Esophagus muscularis mucosa (tissue), 2 donors: ENCODE measurements at regions not wholly inside any gene's neighbourhood (a gene's known extent, or its start where the extent isn't known, plus 50 kb on each side); places are given as distances from the start of the nearest gene placed in this dataset.

ENCODE experiments used
- POLR2A ChIP-seq: fragments of 450-650 bp; IDR thresholded peaks from one replicate; pipeline ENCODE4 v1.6.1; 2017; ENCODE audit warnings: antibody characterized with exemption, moderate library complexity, mild to moderate bottlenecking, low read depth
- POLR2AphosphoS5 ChIP-seq, 2 donors: sonication (generic); formaldehyde crosslinking; IDR thresholded peaks; one replicate each; pipeline ENCODE4 v1.6.1; 2017; ENCODE audit warnings: antibody characterized with exemption in 2 of 2

GRCh38 chr2:59920307-59920706 is 633.1 kb downstream of the BCL11A start:
- TF ChIP-seq POLR2AphosphoS5 (IDR thresholded peaks at IDR 0.05) (no peak), POLR2A (no peak)
